Parathyroid adenoma (tissue), 2 donors: ENCODE measurements at regions not wholly inside any gene's neighbourhood (a gene's known extent, or its start where the extent isn't known, plus 50 kb on each side); places are given as distances from the start of the nearest gene placed in this dataset.
"Not testable (repeated sequence)": the region's sequence is repeated elsewhere in the genome, so short reads cannot be mapped to it uniquely, and the experiment has no call there.

Experiments used
- H2AFZ ChIP-seq: fragments of 300-600 bp; sonication (generic); one replicate; pipeline ENCODE4 v1.7.0; 2017; ENCODE audit warnings: antibody characterized with exemption, mild to moderate bottlenecking
- H3K27ac ChIP-seq: fragments of 300-600 bp; sonication (generic); one replicate; pipeline ENCODE4 v1.7.0; 2017
- H3K27me3 ChIP-seq: fragments of 300-600 bp; sonication (generic); one replicate; pipeline ENCODE4 v1.7.0; 2017; ENCODE audit warnings: low read length; ENCODE audit not compliant: control insufficient read depth, insufficient read depth
- H3K36me3 ChIP-seq: fragments of 300-600 bp; sonication (generic); one replicate; pipeline ENCODE4 v1.7.0; 2017; ENCODE audit warnings: low read length; ENCODE audit not compliant: control insufficient read depth, insufficient read depth
- H3K4me1 ChIP-seq: fragments of 300-600 bp; sonication (generic); one replicate; pipeline ENCODE4 v1.7.0; 2017; ENCODE audit warnings: control low read depth
- H3K4me2 ChIP-seq: fragments of 300-600 bp; sonication (generic); one replicate; pipeline ENCODE4 v1.7.0; 2017; ENCODE audit warnings: low read length
- H3K4me3 ChIP-seq: fragments of 300-600 bp; sonication (generic); one replicate; pipeline ENCODE4 v1.7.0; 2017; ENCODE audit warnings: low read depth, low read length
- H3K79me2 ChIP-seq: fragments of 300-600 bp; sonication (generic); one replicate; pipeline ENCODE4 v1.7.0; 2017; ENCODE audit warnings: control low read depth
- H3K9ac ChIP-seq: fragments of 300-600 bp; sonication (generic); one replicate; pipeline ENCODE4 v1.7.0; 2017; ENCODE audit warnings: mild to moderate bottlenecking
- H3K9me3 ChIP-seq: fragments of 300-600 bp; sonication (generic); one replicate; pipeline ENCODE4 v1.7.0; 2017; ENCODE audit warnings: low read length; ENCODE audit not compliant: control insufficient read depth
- CTCF ChIP-seq: fragments of 300-600 bp; sonication (generic); IDR thresholded peaks from one replicate; pipeline ENCODE4 v1.7.0; 2017; ENCODE audit warnings: antibody characterized with exemption, mild to moderate bottlenecking
- donor health status: primary hyperparathyroidism.

GRCh38 chr2:12567411-12567810 lies 149.3 kb upstream of the TRIB2 start:
- H2AFZ ChIP-seq: no peak overlapping the region
- H3K4me3 ChIP-seq: no peak overlapping the region
- no peak overlapping the region for H3K27ac ChIP-seq
- no peaks in the 10 kb centered on the region for H3K4me1 ChIP-seq
- H3K27me3 ChIP-seq: no peaks in the 10 kb centered on the region
- no peaks in the 10 kb centered on the region for H3K9me3 ChIP-seq
- TF ChIP-seq CTCF: no peak
- no peak overlapping the region for H3K9ac ChIP-seq
- no peaks in the 10 kb centered on the region for H3K36me3 ChIP-seq
- H3K79me2 ChIP-seq: no peaks in the 10 kb centered on the region
- no peak overlapping the region for H3K4me2 ChIP-seq

GRCh38 chr2:12569510-12569909 lies 147.2 kb upstream of the TRIB2 start:
- not testable (repeated sequence) for H2AFZ ChIP-seq, H3K4me2 ChIP-seq, H3K9ac ChIP-seq, H3K4me3 ChIP-seq, H3K27me3 ChIP-seq, H3K79me2 ChIP-seq, H3K36me3 ChIP-seq, H3K27ac ChIP-seq, H3K9me3 ChIP-seq, H3K4me1 ChIP-seq

GRCh38 chr2:12569929-12570328 lies 146.8 kb upstream of the TRIB2 start:
- not testable (repeated sequence) for H3K4me1 ChIP-seq

GRCh38 chr2:12577091-12577490 lies 139.6 kb upstream of the TRIB2 start:
- H3K4me3 ChIP-seq: no peak overlapping the region
- TF ChIP-seq CTCF: no peak
- H3K4me1 ChIP-seq: no peaks in the 10 kb centered on the region
- H3K9ac ChIP-seq: no peak overlapping the region
- H3K4me2 ChIP-seq: no peak overlapping the region
- no peaks in the 10 kb centered on the region for H3K79me2 ChIP-seq
- H3K27ac ChIP-seq: no peak overlapping the region
- no peaks in the 10 kb centered on the region for H3K9me3 ChIP-seq
- no peaks in the 10 kb centered on the region for H3K36me3 ChIP-seq
- H3K27me3 ChIP-seq: no peaks in the 10 kb centered on the region
- H2AFZ ChIP-seq: no peak overlapping the region

More at GRCh38 chr2:12569929-12570328, 146.8 kb upstream of the TRIB2 start:
- H3K27ac ChIP-seq, H3K27me3 ChIP-seq, H3K9me3 ChIP-seq, H2AFZ ChIP-seq, H3K4me2 ChIP-seq, H3K36me3 ChIP-seq, H3K79me2 ChIP-seq, H3K9ac ChIP-seq, H3K4me3 ChIP-seq: not testable (repeated sequence)

- Histone ChIP-seq H3K4me1 (no peaks in the 10 kb centered on the region), H3K27ac (no peak overlapping the region), H3K4me3 (no peak overlapping the region), H3K36me3 (no peaks in the 10 kb centered on the region), H2AFZ (no peak overlapping the region), H3K4me2 (no peak overlapping the region), H3K9me3 (no peaks in the 10 kb centered on the region), H3K27me3 (no peaks in the 10 kb centered on the region), H3K9ac (no peak overlapping the region), H3K79me2 (no peaks in the 10 kb centered on the region)
- TF ChIP-seq CTCF: no peak
Measured at GRCh38 chr2:12577567-12578253, 139.0 kb upstream of the TRIB2 start.

- no peaks in the 10 kb centered on the region for H3K79me2 ChIP-seq
- no peak overlapping the region for H3K4me2 ChIP-seq
- H3K9me3 ChIP-seq: no peaks in the 10 kb centered on the region
- no peak overlapping the region for H3K4me3 ChIP-seq
- no peak overlapping the region for H3K9ac ChIP-seq
- no peaks in the 10 kb centered on the region for H3K36me3 ChIP-seq
- H3K27me3 ChIP-seq: no peaks in the 10 kb centered on the region
- no peak overlapping the region for H2AFZ ChIP-seq
- no peaks in the 10 kb centered on the region for H3K4me1 ChIP-seq
- TF ChIP-seq CTCF: no peak
- no peak overlapping the region for H3K27ac ChIP-seq
Measured at GRCh38 chr2:12579018-12579417, 137.7 kb upstream of the TRIB2 start.
